ENCODE measurements at regions not wholly inside any gene's neighbourhood (a gene's known extent, or its start where the extent isn't known, plus 50 kb on each side); places are given as distances from the start of the nearest gene placed in this dataset.
"Not testable (repeated sequence)": the region's sequence is repeated elsewhere in the genome, so short reads cannot be mapped to it uniquely, and the experiment has no call there.

DNA sequence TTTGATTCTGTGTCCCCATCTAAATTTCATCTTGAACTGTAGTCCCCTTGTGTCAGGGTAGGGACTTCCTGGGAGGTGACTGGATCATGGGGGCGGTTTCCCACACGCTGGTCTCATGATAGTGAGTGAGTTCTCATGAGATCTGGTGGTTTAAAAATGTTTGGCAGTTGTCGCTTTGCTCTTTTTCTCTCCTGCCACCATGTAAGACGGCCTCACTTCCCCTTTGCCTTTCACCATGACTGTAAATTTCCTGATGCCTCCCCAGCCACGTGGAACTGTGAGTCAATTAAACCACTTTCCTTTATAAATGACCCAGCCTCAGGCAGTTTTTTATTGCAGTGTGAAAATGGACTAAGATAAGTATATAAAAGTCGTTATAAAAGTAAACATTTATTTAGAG is 80.5 kb upstream of the SGK1 start:
- no peak overlapping the region for H3K4me3 ChIP-seq (ENCODE audit: low read depth, low read length)
- TF ChIP-seq CTCF (IDR thresholded peaks at IDR 0.05; ENCODE audit: low read depth, low read length, missing control alignments): no peak
- in situ Hi-C loops (cut with HindIII; ENCODE audit: low sequenced_read_pairs): no loop called here
- DNase-seq (ENCODE audit: low read depth): no peak

DNA sequence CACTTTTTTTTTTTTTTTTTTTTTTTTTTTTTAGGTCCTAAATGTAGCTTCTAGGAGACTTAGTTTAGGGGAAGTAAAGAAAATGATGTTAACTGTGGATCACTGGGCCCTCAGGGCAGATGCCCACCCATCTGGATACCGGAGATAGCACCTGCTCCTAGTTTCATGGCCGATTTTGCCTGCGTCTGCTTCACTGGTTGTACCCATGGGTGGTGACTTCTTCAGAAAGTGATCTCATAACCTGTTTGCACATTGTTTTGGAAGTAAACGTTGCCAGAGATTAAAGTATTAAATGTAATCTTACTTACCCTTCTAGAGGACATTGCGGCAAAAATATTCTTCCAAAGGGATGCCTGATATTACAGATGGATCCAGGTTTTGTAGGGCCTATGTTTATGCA is 79.8 kb upstream of the SGK1 start:
- in situ Hi-C loops (cut with HindIII; ENCODE audit: low sequenced_read_pairs): no loop called here
- DNase-seq (ENCODE audit: low read depth): no peak
- no peak overlapping the region for H3K4me3 ChIP-seq (ENCODE audit: low read depth, low read length)
- TF ChIP-seq CTCF (IDR thresholded peaks at IDR 0.05; ENCODE audit: low read depth, low read length, missing control alignments): no peak

DNA sequence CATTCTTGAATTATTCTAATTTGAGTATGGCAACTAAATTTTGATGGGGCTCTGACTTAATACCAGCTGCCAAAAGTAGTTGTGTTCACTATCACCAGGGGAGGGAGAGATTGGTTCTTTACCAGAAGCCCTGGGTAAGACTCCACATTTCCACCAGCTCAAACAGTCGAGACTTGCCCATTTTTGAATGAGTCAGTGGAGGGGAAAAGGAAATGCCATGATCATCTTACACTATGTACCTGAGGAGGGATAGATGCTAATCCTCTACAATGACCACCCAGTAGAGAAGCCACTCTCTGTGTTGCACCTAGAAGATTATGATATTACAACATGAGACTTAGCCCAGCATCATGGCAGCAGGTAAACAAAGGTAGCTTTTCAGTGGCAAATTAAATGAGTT is 77.0 kb upstream of the SGK1 start:
- in situ Hi-C loops (cut with HindIII; ENCODE audit: low sequenced_read_pairs): no loop called here
- H3K4me3 ChIP-seq (ENCODE audit: low read depth, low read length): no peak overlapping the region
- no peak for TF ChIP-seq CTCF (IDR thresholded peaks at IDR 0.05; ENCODE audit: low read depth, low read length, missing control alignments)
- no peak for DNase-seq (ENCODE audit: low read depth)

DNA sequence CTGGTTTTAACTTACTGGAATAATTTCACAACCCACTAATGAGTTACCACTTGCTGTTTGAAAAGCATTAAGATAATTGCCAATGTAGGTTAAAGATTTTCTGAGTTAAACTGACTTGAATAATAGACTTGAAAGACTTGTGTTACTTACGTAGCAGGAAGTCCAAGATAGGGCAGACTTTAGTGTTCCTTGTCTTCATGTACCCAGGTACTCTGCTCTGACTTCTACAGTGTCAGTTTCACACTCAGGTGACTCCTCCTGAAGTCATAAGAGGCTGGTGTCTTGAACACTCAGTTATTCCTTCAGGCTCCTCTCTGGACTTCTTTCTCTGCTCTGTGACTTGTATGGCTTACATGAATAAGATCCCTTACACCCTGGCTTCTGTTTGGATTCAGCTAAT is 76.3 kb upstream of the SGK1 start:
- DNase-seq (ENCODE audit: low read depth): no peak
- H3K4me3 ChIP-seq (ENCODE audit: low read depth, low read length): no peak overlapping the region
- no peak for TF ChIP-seq CTCF (IDR thresholded peaks at IDR 0.05; ENCODE audit: low read depth, low read length, missing control alignments)
- in situ Hi-C loops (cut with HindIII; ENCODE audit: low sequenced_read_pairs): no loop called here

- no peak for TF ChIP-seq CTCF (IDR thresholded peaks at IDR 0.05; ENCODE audit: low read depth, low read length, missing control alignments)
- in situ Hi-C loops (cut with HindIII; ENCODE audit: low sequenced_read_pairs): no loop called here
- H3K4me3 ChIP-seq (ENCODE audit: low read depth, low read length): no peak overlapping the region
- DNase-seq (ENCODE audit: low read depth): no peak
Measured at GRCh38 chr6:134391205-134391604, 73.3 kb upstream of the SGK1 start.

DNA sequence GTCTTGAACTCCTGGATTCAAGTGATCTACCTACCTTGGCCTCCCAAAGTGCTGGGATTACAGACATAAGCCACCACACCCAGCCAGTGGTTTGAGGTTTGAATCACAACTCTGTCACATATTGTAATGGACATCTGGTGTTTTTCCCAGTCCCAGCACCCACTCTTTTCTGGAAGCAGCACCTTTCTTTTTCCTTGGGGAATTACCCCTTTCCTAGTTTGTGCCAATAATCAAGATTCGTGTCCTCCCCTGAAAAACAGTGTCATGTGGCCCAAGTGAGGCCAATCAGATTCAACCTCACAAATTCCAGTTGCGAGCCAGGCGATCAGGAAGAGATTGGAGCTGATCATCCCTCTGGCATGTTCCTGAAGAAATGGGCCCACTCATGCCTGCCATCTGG is 71.7 kb upstream of the SGK1 start:
- DNase-seq (ENCODE audit: low read depth): no peak
- no peak for TF ChIP-seq CTCF (IDR thresholded peaks at IDR 0.05; ENCODE audit: low read depth, low read length, missing control alignments)
- H3K4me3 ChIP-seq (ENCODE audit: low read depth, low read length): no peak overlapping the region
- in situ Hi-C loops (cut with HindIII; ENCODE audit: low sequenced_read_pairs): no loop called here

DNA sequence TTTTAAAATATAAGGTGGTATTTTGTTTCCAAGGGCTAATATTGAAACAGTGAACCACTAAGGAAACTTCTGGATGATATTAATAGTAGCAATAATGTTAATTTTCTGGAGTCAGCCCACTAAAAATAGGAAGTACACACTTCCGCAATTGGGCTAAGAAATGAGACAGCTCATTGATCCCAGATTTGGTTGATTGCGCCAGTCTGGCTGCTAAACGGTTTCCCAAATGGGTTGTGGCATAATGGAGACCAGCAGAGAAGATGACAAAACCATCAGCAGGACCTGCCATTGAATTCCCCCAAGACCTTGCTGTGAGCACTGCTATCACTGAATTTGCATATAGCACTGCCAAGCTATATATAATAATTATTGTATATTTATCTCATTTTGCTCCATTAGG is 71.2 kb upstream of the SGK1 start:
- DNase-seq (ENCODE audit: low read depth): no peak
- H3K4me3 ChIP-seq (ENCODE audit: low read depth, low read length): no peak overlapping the region
- TF ChIP-seq CTCF (IDR thresholded peaks at IDR 0.05; ENCODE audit: low read depth, low read length, missing control alignments): no peak
- in situ Hi-C loops (cut with HindIII; ENCODE audit: low sequenced_read_pairs): no loop called here

DNA sequence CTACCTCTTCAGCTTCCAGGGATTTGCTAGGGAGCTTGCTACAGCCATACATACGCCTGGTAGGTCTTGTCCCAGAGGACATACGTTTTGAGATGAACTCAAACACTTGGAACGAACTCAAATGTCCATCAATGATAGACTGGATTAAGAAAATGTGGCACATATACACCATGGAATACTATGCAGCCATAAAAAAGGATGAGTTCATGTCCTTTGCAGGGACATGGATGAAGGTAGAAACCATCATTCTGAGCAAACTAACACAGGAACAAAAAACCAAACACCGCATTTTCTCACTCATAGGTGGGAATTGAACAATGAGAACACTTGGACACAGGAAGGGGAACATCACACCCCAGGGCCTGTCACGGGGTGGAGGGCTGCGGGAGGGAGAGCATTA is 68.6 kb upstream of the SGK1 start:
- in situ Hi-C loops (cut with HindIII; ENCODE audit: low sequenced_read_pairs); DNase-seq (ENCODE audit: low read depth); H3K4me3 ChIP-seq (ENCODE audit: low read depth, low read length): not testable (repeated sequence)
